Choroid plexus epithelial cell (primary cell): ENCODE measurements at regions not wholly inside any gene's neighbourhood (a gene's known extent, or its start where the extent isn't known, plus 50 kb on each side); places are given as distances from the start of the nearest gene placed in this dataset.

Experiments
- DNase-seq: peaks from one replicate; pipeline ENCODE4 v3.0.0-alpha.2; 2010; ENCODE audit warnings: low read depth
- H3K4me3 ChIP-seq: 2 replicates; pipeline ENCODE4 v1.5.1; 2011; ENCODE audit warnings: low read depth, mild to moderate bottlenecking, control low read depth, low read length, moderate library complexity
- CTCF ChIP-seq: conservative IDR thresholded peaks from 2 replicates; pipeline ENCODE4 v1.5.1; 2011; ENCODE audit warnings: low read depth, mild to moderate bottlenecking, control low read depth, inconsistent platforms, low read length, moderate library complexity

DNA sequence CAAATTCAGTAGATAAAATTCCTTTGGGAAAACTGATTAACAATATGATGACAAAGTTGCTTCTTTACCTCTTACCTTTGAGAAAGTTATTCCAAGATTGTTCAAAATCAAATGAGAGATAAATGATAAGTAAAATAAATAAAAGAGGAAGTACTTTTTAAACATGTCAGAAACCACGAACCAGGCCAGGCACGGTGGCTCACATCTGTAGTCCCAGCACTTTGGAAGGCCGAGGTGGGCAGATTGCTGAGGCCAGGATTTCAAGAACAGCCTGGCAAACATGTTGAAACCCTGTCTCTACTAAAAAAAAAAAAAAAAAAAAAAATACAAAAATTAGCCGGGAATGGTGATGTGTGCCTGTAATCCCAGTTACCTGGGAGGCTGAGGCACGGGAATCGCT is 296.6 kb downstream of the HGF start:
- no peak for TF ChIP-seq CTCF
- no peak for DNase-seq
- H3K4me3 ChIP-seq, result no peak overlapping the region

- no peak overlapping the region for H3K4me3 ChIP-seq
- TF ChIP-seq CTCF, result no peak
- DNase-seq, result no peak
These were observed 299.0 kb downstream of the HGF start for GRCh38 chr7:81470724-81471379.

- peak; percentile 86 for TF ChIP-seq CTCF
- H3K4me3 ChIP-seq, result no peak overlapping the region
- peak; percentile 90 for DNase-seq
These were observed 299.8 kb downstream of the HGF start for GRCh38 chr7:81469869-81470723.

- no peak for TF ChIP-seq CTCF
- DNase-seq, result no peak
- no peak overlapping the region for H3K4me3 ChIP-seq
These were observed 300.5 kb downstream of the HGF start for GRCh38 chr7:81469153-81469868.

DNA sequence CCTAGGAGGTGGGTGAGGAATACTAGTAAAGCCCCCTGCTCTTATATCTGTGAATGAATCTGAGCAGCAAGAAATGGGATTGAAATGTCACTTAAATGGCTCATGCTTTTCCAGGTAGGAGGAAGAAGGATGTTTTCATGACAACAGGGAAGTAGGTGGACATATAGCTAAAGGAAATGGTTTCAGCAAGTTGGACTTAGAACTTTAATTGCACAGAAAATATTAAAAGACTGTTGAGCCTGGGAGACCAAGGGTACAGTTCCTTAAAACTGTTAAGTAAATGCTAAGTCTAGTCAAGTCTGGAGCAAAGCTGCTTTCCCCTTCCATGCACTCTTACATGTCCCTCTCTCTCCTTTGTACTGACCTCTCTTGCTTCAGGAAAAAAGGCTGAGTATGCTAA is 301.3 kb downstream of the HGF start:
- no peak for TF ChIP-seq CTCF
- H3K4me3 ChIP-seq, result no peak overlapping the region
- no peak for DNase-seq

GRCh38 chr7:81467964-81468363 is 301.9 kb downstream of the HGF start:
- no peak for DNase-seq
- TF ChIP-seq CTCF, result no peak

More at GRCh38 chr7:81467964-81468363, 301.9 kb downstream of the HGF start:
- H3K4me3 ChIP-seq, result no peak overlapping the region
